ENCODE measurements at regions not wholly inside any gene's neighbourhood (a gene's known extent, or its start where the extent isn't known, plus 50 kb on each side); places are given as distances from the start of the nearest gene placed in this dataset.
"Not testable (repeated sequence)": the region's sequence is repeated elsewhere in the genome, so short reads cannot be mapped to it uniquely, and the experiment has no call there.

DNA sequence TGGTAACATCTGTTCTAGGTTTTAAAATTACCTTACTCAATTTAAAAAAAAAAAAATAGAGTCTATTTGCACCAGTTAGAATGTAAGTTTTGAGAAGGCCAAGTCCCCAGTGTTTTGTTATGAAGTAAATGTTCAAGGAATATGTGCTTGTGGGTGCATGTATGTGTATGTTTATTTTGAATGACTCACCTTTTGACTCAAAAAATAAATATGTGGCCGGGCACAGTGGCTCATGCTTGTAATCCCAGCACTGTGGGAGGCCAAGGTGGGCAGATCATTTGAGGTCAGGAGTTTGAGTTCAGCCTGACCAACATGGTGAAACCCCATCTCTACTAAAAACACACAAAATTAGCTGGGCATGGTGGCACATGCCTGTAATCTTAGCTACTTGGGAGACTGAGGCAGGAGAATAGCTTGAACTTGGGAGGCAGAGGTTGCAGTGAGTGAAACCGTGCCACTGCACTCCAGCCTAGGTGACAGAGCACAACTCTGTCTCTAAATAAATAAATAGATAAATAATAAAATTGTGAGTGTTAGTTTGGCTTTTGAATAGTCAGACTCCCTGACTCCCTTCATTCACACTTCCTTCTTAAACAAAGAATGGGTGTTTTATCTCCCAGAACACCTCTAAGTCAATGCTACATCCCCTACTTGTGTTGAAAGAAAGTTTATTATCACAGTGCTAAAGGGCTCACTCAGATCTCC is 511.3 kb upstream of the PCDH7 start:
- Mint-ChIP-seq H3K36me3 (ENCODE audit: low read depth) (no peaks in the 10 kb centered on the region), H3K4me3 (no peak overlapping the region), H3K9me3 (peaks cover 16% of the 10 kb centered on the region; the same call in 1 of the 2 replicates), H3K4me1 (ENCODE audit: low read depth) (no peaks in the 10 kb centered on the region), H3K27me3 (ENCODE audit: insufficient read depth) (no peaks in the 10 kb centered on the region; the same call in 1 of the 2 replicates), H3K27ac (no peak overlapping the region)
- no peak for TF ChIP-seq CTCF (IDR thresholded peaks at IDR 0.05)
- DNase-seq, result no peak

GRCh38 chr4:30215973-30216372 is 504.2 kb upstream of the PCDH7 start:
- not testable (repeated sequence) for H3K27me3 Mint-ChIP-seq (ENCODE audit: insufficient read depth); H3K36me3 Mint-ChIP-seq (ENCODE audit: low read depth); DNase-seq; H3K27ac Mint-ChIP-seq; H3K4me3 Mint-ChIP-seq; H3K4me1 Mint-ChIP-seq (ENCODE audit: low read depth)
- peaks cover 47% of the 10 kb centered on the region for H3K9me3 Mint-ChIP-seq

DNA sequence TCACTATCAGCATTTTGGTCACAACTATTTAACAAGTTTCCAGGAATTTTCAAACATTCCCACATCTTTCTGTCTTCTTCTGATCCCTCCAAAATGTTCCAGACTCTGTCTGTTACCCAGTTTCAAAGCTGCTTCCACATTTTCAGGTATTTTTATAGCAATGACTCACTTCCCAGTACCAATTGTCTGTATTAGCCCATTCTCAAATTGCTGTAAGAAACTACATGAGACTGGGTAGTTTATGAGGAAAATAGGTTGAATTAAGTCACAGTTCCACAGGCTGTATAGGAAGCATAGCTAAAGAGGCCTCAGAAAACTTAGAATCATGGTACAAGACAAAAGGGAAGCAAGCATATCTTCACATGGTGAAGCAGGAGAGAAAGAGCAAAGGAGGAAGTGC is 475.0 kb upstream of the PCDH7 start:
- TF ChIP-seq CTCF (IDR thresholded peaks at IDR 0.05), result no peak
- H3K27me3 Mint-ChIP-seq (ENCODE audit: insufficient read depth), result peaks cover 3% of the 10 kb centered on the region; the same call in 1 of the 2 replicates
- DNase-seq, result no peak
- no peak overlapping the region for H3K27ac Mint-ChIP-seq
- H3K9me3 Mint-ChIP-seq, result peaks cover 67% of the 10 kb centered on the region
- H3K36me3 Mint-ChIP-seq (ENCODE audit: low read depth), result no peaks in the 10 kb centered on the region; the same call in 1 of the 2 replicates
- no peaks in the 10 kb centered on the region for H3K4me1 Mint-ChIP-seq (ENCODE audit: low read depth)
- no peak overlapping the region for H3K4me3 Mint-ChIP-seq

DNA sequence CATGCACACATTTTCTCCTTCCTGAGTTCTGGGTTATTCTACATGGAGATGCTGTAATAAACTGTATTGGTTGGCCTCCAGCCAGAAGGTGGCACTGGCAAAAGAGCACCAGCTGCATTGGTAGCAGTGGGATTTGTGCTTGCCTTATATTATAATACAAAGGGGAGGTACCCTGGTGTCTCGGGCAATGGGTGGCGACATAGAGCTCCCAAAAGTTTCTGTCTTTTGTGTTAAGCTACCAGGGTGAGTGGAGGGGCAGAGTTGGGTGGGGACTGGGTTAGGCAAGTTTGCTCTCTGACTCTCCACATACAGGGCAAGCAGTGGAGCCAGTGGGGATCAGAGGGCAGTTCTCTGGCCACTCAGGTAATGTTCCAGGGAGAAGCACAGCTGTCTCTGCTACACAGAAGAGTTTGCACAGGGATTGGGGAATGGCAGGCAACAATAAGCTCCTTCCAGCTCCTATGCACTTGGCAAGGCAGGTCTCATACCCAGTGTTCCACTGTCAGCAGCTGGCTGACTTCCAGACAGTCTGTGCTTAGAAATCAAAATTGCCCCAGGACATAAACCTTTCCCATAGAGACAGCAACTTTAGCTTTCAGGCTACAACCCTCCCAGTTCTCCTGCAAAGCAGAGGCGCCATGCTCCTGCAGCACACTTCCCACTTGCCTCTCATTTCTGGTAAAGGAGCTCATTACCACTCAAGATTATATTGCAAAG is 463.9 kb upstream of the PCDH7 start:
- no peak for TF ChIP-seq CTCF (IDR thresholded peaks at IDR 0.05)
- Mint-ChIP-seq H3K4me3 (no peak overlapping the region), H3K36me3 (ENCODE audit: low read depth) (no peaks in the 10 kb centered on the region), H3K27ac (no peak overlapping the region), H3K9me3 (peaks cover 24% of the 10 kb centered on the region), H3K27me3 (ENCODE audit: insufficient read depth) (no peaks in the 10 kb centered on the region), H3K4me1 (ENCODE audit: low read depth) (no peaks in the 10 kb centered on the region)
- DNase-seq, result no peak

GRCh38 chr4:30258949-30259348 is 461.2 kb upstream of the PCDH7 start:
- no peak for TF ChIP-seq CTCF (IDR thresholded peaks at IDR 0.05)
- 0 out of 2 replicates have a peak, but pooled peaks cover 6% of the 10 kb centered on the region for H3K9me3 Mint-ChIP-seq
- no peak overlapping the region for H3K27ac Mint-ChIP-seq
- H3K4me1 Mint-ChIP-seq (ENCODE audit: low read depth), result no peaks in the 10 kb centered on the region
- H3K27me3 Mint-ChIP-seq (ENCODE audit: insufficient read depth), result no peaks in the 10 kb centered on the region
- H3K4me3 Mint-ChIP-seq, result no peak overlapping the region
- DNase-seq, result no peak
- H3K36me3 Mint-ChIP-seq (ENCODE audit: low read depth), result no peaks in the 10 kb centered on the region

GRCh38 chr4:30262379-30262778 is 457.8 kb upstream of the PCDH7 start:
- Mint-ChIP-seq H3K4me1 (ENCODE audit: low read depth) (no peaks in the 10 kb centered on the region), H3K36me3 (ENCODE audit: low read depth) (no peaks in the 10 kb centered on the region), H3K27ac (no peak overlapping the region), H3K27me3 (ENCODE audit: insufficient read depth) (no peaks in the 10 kb centered on the region), H3K9me3 (peaks cover 4% of the 10 kb centered on the region; the same call in 1 of the 2 replicates), H3K4me3 (no peak overlapping the region)
- no peak for DNase-seq
- TF ChIP-seq CTCF (IDR thresholded peaks at IDR 0.05), result no peak

All from HFFc6 (cell line).